ENCODE measurements at regions not wholly inside any gene's neighbourhood (a gene's known extent, or its start where the extent isn't known, plus 50 kb on each side); places are given as distances from the start of the nearest gene placed in this dataset.

- Mint-ChIP-seq H3K9me3 (ENCODE audit: low read depth) (no peaks in the 10 kb centered on the region), H3K4me1 (ENCODE audit: low read depth) (no peaks in the 10 kb centered on the region), H3K4me3 (ENCODE audit: unreplicated experiment) (no peak overlapping the region), H3K27ac (ENCODE audit: unreplicated experiment) (no peak overlapping the region), H3K27me3 (ENCODE audit: low read depth) (peaks cover 24% of the 10 kb centered on the region), H3K36me3 (ENCODE audit: low read depth) (no peaks in the 10 kb centered on the region)
- no peak for TF ChIP-seq CTCF (IDR thresholded peaks at IDR 0.05)
- no peak for DNase-seq (ENCODE audit: low spot score)
Observed at GRCh38 chr14:22086131-22086530, 412.5 kb upstream of the OR4E1 start.

- H3K27me3 Mint-ChIP-seq (ENCODE audit: low read depth), result peaks cover 24% of the 10 kb centered on the region
- no peaks in the 10 kb centered on the region for H3K4me1 Mint-ChIP-seq (ENCODE audit: low read depth)
- no peak overlapping the region for H3K4me3 Mint-ChIP-seq (ENCODE audit: unreplicated experiment)
- DNase-seq (ENCODE audit: low spot score), result no peak
- no peak overlapping the region for H3K27ac Mint-ChIP-seq (ENCODE audit: unreplicated experiment)
- no peaks in the 10 kb centered on the region for H3K36me3 Mint-ChIP-seq (ENCODE audit: low read depth)
- H3K9me3 Mint-ChIP-seq (ENCODE audit: low read depth), result no peaks in the 10 kb centered on the region
- peak; percentile 87 for TF ChIP-seq CTCF (IDR thresholded peaks at IDR 0.05)
Observed at GRCh38 chr14:22084393-22085281, 411.0 kb upstream of the OR4E1 start.

GRCh38 chr14:22081337-22081736 lies 407.7 kb upstream of the OR4E1 start:
- H3K36me3 Mint-ChIP-seq (ENCODE audit: low read depth), result no peaks in the 10 kb centered on the region
- no peak overlapping the region for H3K4me3 Mint-ChIP-seq (ENCODE audit: unreplicated experiment)
- H3K9me3 Mint-ChIP-seq (ENCODE audit: low read depth), result no peaks in the 10 kb centered on the region
- H3K27me3 Mint-ChIP-seq (ENCODE audit: low read depth), result peaks cover 38% of the 10 kb centered on the region
- no peak for TF ChIP-seq CTCF (IDR thresholded peaks at IDR 0.05)
- H3K4me1 Mint-ChIP-seq (ENCODE audit: low read depth), result no peaks in the 10 kb centered on the region
- H3K27ac Mint-ChIP-seq (ENCODE audit: unreplicated experiment), result no peak overlapping the region
- DNase-seq (ENCODE audit: low spot score), result no peak

GRCh38 chr14:22079766-22080165 lies 406.1 kb upstream of the OR4E1 start:
- H3K36me3 Mint-ChIP-seq (ENCODE audit: low read depth), result no peaks in the 10 kb centered on the region

GRCh38 chr14:22073801-22074200 lies 400.2 kb upstream of the OR4E1 start:
- Mint-ChIP-seq H3K27me3 (ENCODE audit: low read depth) (peaks cover 40% of the 10 kb centered on the region), H3K9me3 (ENCODE audit: low read depth) (no peaks in the 10 kb centered on the region), H3K4me3 (ENCODE audit: unreplicated experiment) (no peak overlapping the region), H3K4me1 (ENCODE audit: low read depth) (peaks cover 6% of the 10 kb centered on the region), H3K27ac (ENCODE audit: unreplicated experiment) (no peak overlapping the region), H3K36me3 (ENCODE audit: low read depth) (no peaks in the 10 kb centered on the region)
- no peak for DNase-seq (ENCODE audit: low spot score)
- no peak for TF ChIP-seq CTCF (IDR thresholded peaks at IDR 0.05)

More at GRCh38 chr14:22079766-22080165, 406.1 kb upstream of the OR4E1 start:
- Mint-ChIP-seq H3K27me3 (ENCODE audit: low read depth) (peaks cover 38% of the 10 kb centered on the region), H3K4me1 (ENCODE audit: low read depth) (no peaks in the 10 kb centered on the region), H3K9me3 (ENCODE audit: low read depth) (no peaks in the 10 kb centered on the region), H3K27ac (ENCODE audit: unreplicated experiment) (no peak overlapping the region), H3K4me3 (ENCODE audit: unreplicated experiment) (no peak overlapping the region)
- no peak for TF ChIP-seq CTCF (IDR thresholded peaks at IDR 0.05)
- no peak for DNase-seq (ENCODE audit: low spot score)
